Glutamatergic neuron (in vitro differentiated cells): ENCODE measurements at regions not wholly inside any gene's neighbourhood (a gene's known extent, or its start where the extent isn't known, plus 50 kb on each side); places are given as distances from the start of the nearest gene placed in this dataset.

ENCODE experiments used
- DNase-seq: peaks from one replicate; pipeline ENCODE4 v3.0.0; 2022
- H3K27ac Mint-ChIP-seq: one replicate; pipeline ENCODE4 v1.8.0; 2020; ENCODE audit warnings: mild to moderate bottlenecking, mixed read lengths, inconsistent platforms; ENCODE audit not compliant: unreplicated experiment
- H3K27me3 Mint-ChIP-seq: one replicate; pipeline ENCODE4 v1.8.0; 2020; ENCODE audit warnings: mild to moderate bottlenecking, moderate library complexity, mixed read lengths, inconsistent platforms; ENCODE audit not compliant: unreplicated experiment
- H3K36me3 Mint-ChIP-seq: one replicate; pipeline ENCODE4 v1.8.0; 2020; ENCODE audit warnings: mild to moderate bottlenecking, mixed read lengths, inconsistent platforms; ENCODE audit not compliant: unreplicated experiment
- H3K4me1 Mint-ChIP-seq: one replicate; pipeline ENCODE4 v1.8.0; 2020; ENCODE audit warnings: mild to moderate bottlenecking, low read depth, mixed read lengths, inconsistent platforms; ENCODE audit not compliant: unreplicated experiment
- H3K4me3 Mint-ChIP-seq: one replicate; pipeline ENCODE4 v1.8.0; 2020; ENCODE audit warnings: mild to moderate bottlenecking, mixed read lengths, inconsistent platforms; ENCODE audit not compliant: unreplicated experiment
- H3K9me3 Mint-ChIP-seq: one replicate; pipeline ENCODE4 v1.8.0; 2020; ENCODE audit warnings: mild to moderate bottlenecking, moderate library complexity, mixed read lengths, inconsistent platforms; ENCODE audit not compliant: unreplicated experiment
- TF ChIP-seq, protein P1 (sequence below): fragments of 200-600 bp; sonication (generic); IDR thresholded peaks from one replicate; pipeline ENCODE4 v1.5.0; 2021; ENCODE audit not compliant: partially characterized antibody, unreplicated experiment

DNA sequence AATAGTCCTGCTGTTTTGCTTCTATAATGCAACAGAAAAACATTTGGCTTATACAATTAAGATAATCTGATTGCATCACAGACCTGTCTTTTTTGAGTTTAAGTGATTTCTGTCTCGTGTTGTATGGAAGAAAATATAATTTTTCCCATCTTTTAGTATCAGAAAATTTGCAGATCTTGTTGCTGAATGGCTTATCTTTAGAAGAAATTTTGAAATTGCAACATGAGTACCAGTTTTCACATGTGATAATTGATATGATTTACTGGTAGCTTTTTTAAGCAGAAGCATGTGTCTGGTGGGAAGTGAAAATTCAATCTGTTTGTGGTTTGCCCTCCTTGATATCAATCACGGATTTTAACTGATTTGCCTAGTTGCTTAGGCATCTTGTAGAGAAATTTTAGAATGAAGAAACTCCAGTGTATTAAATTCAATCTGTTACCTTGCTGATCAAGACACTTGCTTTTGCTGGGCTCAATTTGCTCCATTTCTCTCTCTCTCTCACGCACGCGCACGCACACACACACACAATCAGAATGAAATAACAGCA lies 89.8 kb upstream of the MYCBP2 start:
- Mint-ChIP-seq H3K4me1 (peaks cover 51% of the 10 kb centered on the region), H3K9me3 (peaks cover 17% of the 10 kb centered on the region), H3K27ac (peak overlapping the region; percentile 60), H3K4me3 (peak overlapping the region; percentile 3), H3K36me3 (peaks cover 5% of the 10 kb centered on the region), H3K27me3 (peaks cover 8% of the 10 kb centered on the region)
- no peak for DNase-seq
- TF ChIP-seq, protein P1, sequence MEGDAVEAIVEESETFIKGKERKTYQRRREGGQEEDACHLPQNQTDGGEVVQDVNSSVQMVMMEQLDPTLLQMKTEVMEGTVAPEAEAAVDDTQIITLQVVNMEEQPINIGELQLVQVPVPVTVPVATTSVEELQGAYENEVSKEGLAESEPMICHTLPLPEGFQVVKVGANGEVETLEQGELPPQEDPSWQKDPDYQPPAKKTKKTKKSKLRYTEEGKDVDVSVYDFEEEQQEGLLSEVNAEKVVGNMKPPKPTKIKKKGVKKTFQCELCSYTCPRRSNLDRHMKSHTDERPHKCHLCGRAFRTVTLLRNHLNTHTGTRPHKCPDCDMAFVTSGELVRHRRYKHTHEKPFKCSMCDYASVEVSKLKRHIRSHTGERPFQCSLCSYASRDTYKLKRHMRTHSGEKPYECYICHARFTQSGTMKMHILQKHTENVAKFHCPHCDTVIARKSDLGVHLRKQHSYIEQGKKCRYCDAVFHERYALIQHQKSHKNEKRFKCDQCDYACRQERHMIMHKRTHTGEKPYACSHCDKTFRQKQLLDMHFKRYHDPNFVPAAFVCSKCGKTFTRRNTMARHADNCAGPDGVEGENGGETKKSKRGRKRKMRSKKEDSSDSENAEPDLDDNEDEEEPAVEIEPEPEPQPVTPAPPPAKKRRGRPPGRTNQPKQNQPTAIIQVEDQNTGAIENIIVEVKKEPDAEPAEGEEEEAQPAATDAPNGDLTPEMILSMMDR = no peak

DNA sequence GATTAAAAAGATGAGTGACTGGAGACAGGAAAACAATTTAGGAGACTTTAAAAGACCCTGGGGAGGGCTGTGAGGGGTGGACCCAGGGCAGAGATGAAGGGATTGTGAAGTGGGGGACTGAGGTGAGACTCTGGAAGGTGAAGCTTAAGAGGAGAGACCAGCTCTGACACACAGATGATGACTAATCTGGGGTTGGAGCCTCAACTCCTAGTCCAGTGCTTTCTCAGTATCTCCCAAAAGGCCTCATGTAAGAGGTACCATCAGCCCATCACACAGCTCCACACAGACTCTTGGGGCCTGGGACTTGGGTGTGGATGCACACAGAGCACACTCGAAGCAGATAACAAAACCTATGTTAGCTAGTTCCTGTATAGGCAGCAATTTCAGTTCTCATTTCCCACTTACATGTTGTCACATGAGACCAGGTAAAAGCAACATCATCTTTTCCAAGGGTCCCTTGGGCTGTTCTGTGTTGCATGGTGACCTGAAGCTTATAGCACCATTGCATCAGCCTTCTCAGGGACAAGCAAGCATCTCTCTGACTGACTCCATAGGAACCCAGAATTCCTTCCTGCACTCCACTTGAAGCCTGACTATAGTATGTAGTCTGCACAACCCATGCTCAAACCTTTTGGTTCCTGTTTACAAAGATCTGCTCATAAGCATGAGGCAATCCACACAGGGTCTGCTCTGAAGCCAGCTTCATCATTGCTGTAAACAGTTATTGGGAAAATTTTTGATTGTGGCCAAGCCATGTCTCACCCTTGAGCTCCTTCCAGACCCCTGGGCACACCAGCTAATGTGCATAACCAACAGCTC lies 88.6 kb upstream of the MYCBP2 start:
- no peak for DNase-seq
- H3K27me3 Mint-ChIP-seq = peaks cover 8% of the 10 kb centered on the region
- peaks cover 61% of the 10 kb centered on the region for H3K4me1 Mint-ChIP-seq
- H3K36me3 Mint-ChIP-seq = peaks cover 5% of the 10 kb centered on the region
- peaks cover 17% of the 10 kb centered on the region for H3K9me3 Mint-ChIP-seq
- peak overlapping the region; percentile 87 for H3K27ac Mint-ChIP-seq
- TF ChIP-seq, protein P1 = no peak
- no peak overlapping the region for H3K4me3 Mint-ChIP-seq

DNA sequence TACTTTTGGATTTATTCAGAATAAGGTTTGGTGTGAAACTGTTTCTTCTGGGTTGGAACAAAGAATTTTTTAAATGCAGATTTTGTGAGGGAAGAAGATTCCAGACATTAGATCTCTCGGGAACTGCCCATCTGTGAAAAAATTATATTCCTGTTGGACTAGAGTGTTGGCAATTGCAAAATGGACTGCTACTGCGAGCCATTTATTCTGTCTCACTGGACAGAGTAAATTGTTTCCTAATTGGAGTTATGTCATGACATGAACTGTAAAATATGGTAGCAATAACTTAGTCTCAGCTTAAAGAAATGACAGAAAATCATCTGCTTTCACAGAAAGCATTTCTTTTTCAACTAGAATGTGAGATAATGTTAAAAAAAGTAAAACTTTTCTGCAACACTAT lies 86.0 kb upstream of the MYCBP2 start:
- H3K27me3 Mint-ChIP-seq = peaks cover 2% of the 10 kb centered on the region
- peak overlapping the region; percentile 84 for H3K27ac Mint-ChIP-seq
- DNase-seq = no peak
- peaks cover 6% of the 10 kb centered on the region for H3K9me3 Mint-ChIP-seq
- peak overlapping the region; percentile 51 for H3K4me3 Mint-ChIP-seq
- peaks cover 67% of the 10 kb centered on the region for H3K4me1 Mint-ChIP-seq
- TF ChIP-seq, protein P1 = no peak
- H3K36me3 Mint-ChIP-seq = no peaks in the 10 kb centered on the region

DNA sequence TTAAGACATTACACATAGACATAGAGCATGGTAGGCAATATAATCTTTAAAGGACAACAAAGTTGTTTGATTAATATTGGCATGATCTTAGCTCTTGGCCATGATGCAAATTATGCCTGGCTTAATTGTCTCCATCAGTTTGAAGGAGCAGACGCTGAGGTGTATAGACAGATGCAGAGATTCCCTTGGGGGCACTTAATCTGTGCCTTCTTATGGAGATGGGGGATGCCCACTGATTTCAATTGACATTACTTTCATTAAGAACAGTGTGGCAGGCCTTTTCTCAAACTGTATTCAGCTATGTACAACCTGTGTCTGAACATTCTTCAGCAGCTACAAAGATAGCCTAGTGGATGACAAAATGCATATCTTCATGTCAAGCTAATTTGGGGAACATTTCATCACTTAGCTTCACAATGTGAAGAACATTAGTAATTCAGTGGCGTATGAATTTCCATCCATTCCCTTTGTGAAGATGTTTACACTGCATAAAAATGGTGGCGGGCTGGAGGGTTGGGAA lies 85.3 kb upstream of the MYCBP2 start:
- Mint-ChIP-seq H3K36me3 (no peaks in the 10 kb centered on the region), H3K4me1 (peaks cover 67% of the 10 kb centered on the region), H3K4me3 (peak overlapping the region; percentile 16), H3K9me3 (peaks cover 6% of the 10 kb centered on the region), H3K27ac (peak overlapping the region; percentile 84), H3K27me3 (peaks cover 2% of the 10 kb centered on the region)
- DNase-seq = no peak
- TF ChIP-seq, protein P1 = no peak

DNA sequence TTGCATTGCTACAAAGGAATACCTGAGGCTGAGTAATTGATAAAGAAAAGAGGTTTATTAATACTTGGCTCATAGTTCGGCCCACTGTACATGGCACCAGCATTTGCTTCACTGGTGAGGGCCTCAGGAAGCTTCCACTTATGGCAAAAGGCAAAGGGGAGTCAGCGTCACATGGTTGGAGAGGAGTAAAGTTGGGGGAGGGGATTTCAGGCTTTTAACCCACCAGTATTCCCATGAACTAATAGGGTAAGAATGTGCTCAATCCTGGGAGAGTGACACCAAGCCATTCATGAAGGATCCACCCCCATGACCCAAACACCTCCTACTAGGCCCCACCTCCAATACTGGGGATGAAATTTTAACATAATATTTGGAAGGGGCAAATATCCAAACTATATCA lies 82.5 kb upstream of the MYCBP2 start:
- Mint-ChIP-seq H3K4me3 (no peak overlapping the region), H3K27ac (no peak overlapping the region), H3K4me1 (peaks cover 47% of the 10 kb centered on the region), H3K9me3 (peaks cover 4% of the 10 kb centered on the region), H3K27me3 (peaks cover 2% of the 10 kb centered on the region), H3K36me3 (no peaks in the 10 kb centered on the region)
- no peak for DNase-seq
- TF ChIP-seq, protein P1 = no peak
